ENCODE measurements at regions not wholly inside any gene's neighbourhood (a gene's known extent, or its start where the extent isn't known, plus 50 kb on each side); places are given as distances from the start of the nearest gene placed in this dataset.

GRCh38 chr1:58430421-58431275 lies 115.9 kb downstream of the OMA1 start:
- TF ChIP-seq CTCF (IDR thresholded peaks at IDR 0.05 in 8 of 11, conservative IDR thresholded peaks at IDR 0.05 in 3 of 11) (no peak), POLR2A (IDR thresholded peaks at IDR 0.05) (no peak), POLR2AphosphoS5 (IDR thresholded peaks at IDR 0.05) (no peak)

Data from spleen (tissue), 7 donors.